Fibroblast of lung (primary cell): ENCODE measurements at regions not wholly inside any gene's neighbourhood (a gene's known extent, or its start where the extent isn't known, plus 50 kb on each side); places are given as distances from the start of the nearest gene placed in this dataset.
"Not testable (repeated sequence)": the region's sequence is repeated elsewhere in the genome, so short reads cannot be mapped to it uniquely, and the experiment has no call there.

Experiments
- DNase-seq, 2 donors: peaks; one replicate each; pipeline versions ENCODE4 v3.0.0 to v3.0.0-alpha.2; 2010; ENCODE audit warnings: low read depth in 2 of 2
- H2AFZ ChIP-seq: 2 replicates; pipeline ENCODE4 v1.5.1; 2012; ENCODE audit warnings: low read length, control low read depth, inconsistent platforms
- H3K27ac ChIP-seq: 2 replicates; pipeline ENCODE4 v1.5.1; 2011; ENCODE audit warnings: low read length, control low read depth; ENCODE audit not compliant: insufficient read depth
- H3K27me3 ChIP-seq: 2 replicates; pipeline ENCODE4 v1.5.1; 2011; ENCODE audit warnings: mild to moderate bottlenecking, low read length; ENCODE audit not compliant: control insufficient read depth, insufficient read depth
- H3K36me3 ChIP-seq: 2 replicates; pipeline ENCODE4 v1.5.1; 2011; ENCODE audit warnings: low read length; ENCODE audit not compliant: control insufficient read depth, insufficient read depth
- H3K4me1 ChIP-seq: 2 replicates; pipeline ENCODE4 v1.5.1; 2011; ENCODE audit warnings: low read length; ENCODE audit not compliant: control insufficient read depth, insufficient read depth; ENCODE audit errors: extremely low read depth
- H3K4me2 ChIP-seq: 2 replicates; pipeline ENCODE4 v1.5.1; 2011; ENCODE audit warnings: low read length, control low read depth; ENCODE audit not compliant: insufficient read depth; ENCODE audit errors: extremely low read depth
- H3K4me3 ChIP-seq, 4 experiments: fragments of 200-600 bp in 1 of 4; sonication (generic) in 1 of 4; replicated peaks in 1 of 4; 2 replicates each; pipeline ENCODE4 v1.5.1; 2011 to 2016; ENCODE audit warnings: low read length in 4 of 4, low read depth in 3 of 4, mild to moderate bottlenecking in 3 of 4, control low read depth in 2 of 4, inconsistent platforms in 1 of 4, mixed read lengths in 1 of 4; ENCODE audit not compliant: insufficient read depth in 1 of 4; ENCODE audit errors: control extremely low read depth in 1 of 4
- H3K79me2 ChIP-seq: 2 replicates; pipeline ENCODE4 v1.5.1; 2012; ENCODE audit warnings: mild to moderate bottlenecking, low read length, inconsistent platforms; ENCODE audit not compliant: control insufficient read depth, insufficient read depth
- H3K9ac ChIP-seq: 2 replicates; pipeline ENCODE4 v1.5.1; 2011; ENCODE audit warnings: mild to moderate bottlenecking, low read length, control low read depth; ENCODE audit not compliant: insufficient read depth
- H3K9me3 ChIP-seq: 2 replicates; pipeline ENCODE4 v1.5.1; 2012; ENCODE audit warnings: low read depth, low read length; ENCODE audit not compliant: control insufficient read depth, insufficient read depth
- H4K20me1 ChIP-seq: 2 replicates; pipeline ENCODE4 v1.5.1; 2011; ENCODE audit warnings: low read length; ENCODE audit not compliant: control insufficient read depth, insufficient read depth; ENCODE audit errors: extremely low read depth
- EZH2 ChIP-seq: IDR thresholded peaks from 2 replicates; pipeline ENCODE4 v1.5.1; 2012; ENCODE audit warnings: low read length, control low read depth, mild to moderate bottlenecking; ENCODE audit errors: missing control alignments
- TF ChIP-seq, protein P1 (sequence below), 2 donors: IDR thresholded peaks in 1 of 2; conservative IDR thresholded peaks in 1 of 2; 1 replicate in 1 of 2; 2 replicates in 1 of 2; pipeline ENCODE4 v1.5.1; 2011 to 2012; ENCODE audit warnings: low read length in 2 of 2, control low read depth in 1 of 2, inconsistent platforms in 1 of 2, low read depth in 1 of 2, mild to moderate bottlenecking in 1 of 2

DNA sequence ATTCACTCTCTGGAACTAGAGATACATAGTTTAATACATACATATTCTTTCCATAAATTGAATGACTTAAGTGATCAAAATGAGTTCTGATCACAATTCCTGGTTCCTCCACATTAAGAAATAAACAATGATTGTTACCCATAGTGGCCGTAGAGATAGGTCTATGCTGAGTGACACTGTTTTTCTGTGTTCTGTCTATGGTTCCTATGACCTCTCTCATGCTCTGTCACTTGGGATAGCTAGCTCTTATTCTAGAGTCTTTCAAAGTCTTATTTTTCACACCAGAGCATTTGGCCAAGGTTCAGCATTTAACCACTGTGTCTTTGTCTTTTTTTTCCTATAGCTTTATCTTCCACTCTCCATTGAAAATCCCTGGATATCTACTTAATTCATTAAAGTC lies 132.4 kb downstream of the GOLGA6L6 start:
- no peaks in the 10 kb centered on the region for H3K36me3 ChIP-seq
- no peaks in the 10 kb centered on the region for H3K9me3 ChIP-seq
- H4K20me1 ChIP-seq, result no peaks in the 10 kb centered on the region
- H3K4me2 ChIP-seq, result no peak overlapping the region
- no peak overlapping the region for H3K4me3 ChIP-seq
- no peak overlapping the region for H2AFZ ChIP-seq
- H3K79me2 ChIP-seq, result no peaks in the 10 kb centered on the region
- no peak for TF ChIP-seq EZH2
- TF ChIP-seq, protein P1, sequence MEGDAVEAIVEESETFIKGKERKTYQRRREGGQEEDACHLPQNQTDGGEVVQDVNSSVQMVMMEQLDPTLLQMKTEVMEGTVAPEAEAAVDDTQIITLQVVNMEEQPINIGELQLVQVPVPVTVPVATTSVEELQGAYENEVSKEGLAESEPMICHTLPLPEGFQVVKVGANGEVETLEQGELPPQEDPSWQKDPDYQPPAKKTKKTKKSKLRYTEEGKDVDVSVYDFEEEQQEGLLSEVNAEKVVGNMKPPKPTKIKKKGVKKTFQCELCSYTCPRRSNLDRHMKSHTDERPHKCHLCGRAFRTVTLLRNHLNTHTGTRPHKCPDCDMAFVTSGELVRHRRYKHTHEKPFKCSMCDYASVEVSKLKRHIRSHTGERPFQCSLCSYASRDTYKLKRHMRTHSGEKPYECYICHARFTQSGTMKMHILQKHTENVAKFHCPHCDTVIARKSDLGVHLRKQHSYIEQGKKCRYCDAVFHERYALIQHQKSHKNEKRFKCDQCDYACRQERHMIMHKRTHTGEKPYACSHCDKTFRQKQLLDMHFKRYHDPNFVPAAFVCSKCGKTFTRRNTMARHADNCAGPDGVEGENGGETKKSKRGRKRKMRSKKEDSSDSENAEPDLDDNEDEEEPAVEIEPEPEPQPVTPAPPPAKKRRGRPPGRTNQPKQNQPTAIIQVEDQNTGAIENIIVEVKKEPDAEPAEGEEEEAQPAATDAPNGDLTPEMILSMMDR (conservative IDR thresholded peaks at IDR 0.05 in 1 of 2, IDR thresholded peaks at IDR 0.05 in 1 of 2; ENCODE audit: low read depth in 1 of 2, low read length in 2 of 2), result no peak
- H3K27ac ChIP-seq, result no peak overlapping the region
- H3K4me1 ChIP-seq, result no peaks in the 10 kb centered on the region
- H3K27me3 ChIP-seq, result no peaks in the 10 kb centered on the region
- no peak overlapping the region for H3K9ac ChIP-seq
- DNase-seq, result no peak

DNA sequence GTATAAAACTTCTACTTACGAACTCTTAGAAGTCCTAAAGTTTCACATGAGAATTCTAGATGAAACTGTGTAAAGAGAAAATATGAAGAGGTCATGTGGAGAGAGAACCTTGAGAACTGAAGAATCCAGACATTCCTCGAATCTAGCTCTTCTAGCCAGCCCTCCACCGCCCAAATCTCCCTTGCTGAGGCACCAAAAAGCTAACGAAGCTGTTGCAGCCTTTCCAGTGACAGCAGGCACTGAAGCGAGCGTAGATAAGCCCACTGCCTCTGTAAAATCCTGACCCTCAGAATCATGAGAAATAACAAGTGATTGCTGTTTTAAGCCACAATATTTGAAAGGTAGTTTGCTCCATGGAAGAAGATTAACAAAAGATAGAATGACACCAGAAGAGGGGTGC lies 134.0 kb downstream of the GOLGA6L6 start:
- Histone ChIP-seq H3K4me3 (no peak overlapping the region), H3K9ac (no peak overlapping the region), H4K20me1 (no peaks in the 10 kb centered on the region), H3K36me3 (no peaks in the 10 kb centered on the region), H2AFZ (no peak overlapping the region), H3K27ac (no peak overlapping the region), H3K9me3 (no peaks in the 10 kb centered on the region), H3K27me3 (no peaks in the 10 kb centered on the region), H3K79me2 (no peaks in the 10 kb centered on the region), H3K4me1 (no peaks in the 10 kb centered on the region), H3K4me2 (no peak overlapping the region)
- no peak for DNase-seq
- TF ChIP-seq EZH2, result no peak
- TF ChIP-seq, protein P1 (conservative IDR thresholded peaks at IDR 0.05 in 1 of 2, IDR thresholded peaks at IDR 0.05 in 1 of 2; ENCODE audit: low read depth in 1 of 2, low read length in 2 of 2), result no peak

DNA sequence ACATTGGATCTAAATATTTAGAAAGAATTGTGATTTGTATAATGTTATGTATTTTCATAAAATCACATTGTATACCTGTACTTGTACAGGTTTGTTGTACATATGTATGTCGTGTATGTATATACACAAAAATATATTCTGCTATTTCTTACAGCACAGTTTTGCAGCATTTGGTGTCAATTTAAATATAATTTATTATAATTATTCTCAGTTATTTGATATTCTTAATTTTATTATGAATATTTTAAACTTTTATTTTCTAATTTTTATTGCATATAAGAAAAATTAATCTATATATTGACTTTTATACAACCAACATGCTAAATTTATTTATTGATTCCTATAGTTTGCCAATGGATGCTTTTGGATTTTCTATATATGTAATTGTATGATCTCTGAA lies 137.0 kb downstream of the GOLGA6L6 start:
- DNase-seq, H3K4me3 ChIP-seq, H3K27me3 ChIP-seq, H3K9ac ChIP-seq, H3K4me1 ChIP-seq, H4K20me1 ChIP-seq, H2AFZ ChIP-seq, H3K36me3 ChIP-seq, H3K79me2 ChIP-seq, H3K9me3 ChIP-seq, H3K27ac ChIP-seq, H3K4me2 ChIP-seq: not testable (repeated sequence)

DNA sequence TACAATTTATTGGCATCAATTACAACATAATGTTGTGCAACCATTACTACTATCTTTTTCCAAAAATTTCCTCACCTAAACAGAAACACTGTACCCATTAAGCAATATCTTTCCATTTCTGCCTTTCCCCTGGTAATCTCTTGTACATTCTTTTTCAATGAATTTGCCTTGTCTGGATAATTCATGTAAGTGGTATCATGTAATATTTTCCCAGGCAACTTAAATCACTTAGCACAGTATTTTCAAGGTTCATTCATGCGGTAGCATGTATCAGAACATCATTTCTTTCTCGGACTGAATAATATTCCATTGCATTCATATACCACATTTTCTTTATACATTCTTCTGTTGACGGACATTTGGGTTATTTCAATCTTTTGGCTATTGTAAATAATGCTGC lies 139.0 kb downstream of the GOLGA6L6 start:
- not testable (repeated sequence) for H3K9me3 ChIP-seq, H3K79me2 ChIP-seq, H3K4me2 ChIP-seq, H3K4me1 ChIP-seq, H3K36me3 ChIP-seq, H3K27ac ChIP-seq, H2AFZ ChIP-seq, H3K4me3 ChIP-seq, H3K27me3 ChIP-seq, H3K9ac ChIP-seq, DNase-seq, H4K20me1 ChIP-seq

DNA sequence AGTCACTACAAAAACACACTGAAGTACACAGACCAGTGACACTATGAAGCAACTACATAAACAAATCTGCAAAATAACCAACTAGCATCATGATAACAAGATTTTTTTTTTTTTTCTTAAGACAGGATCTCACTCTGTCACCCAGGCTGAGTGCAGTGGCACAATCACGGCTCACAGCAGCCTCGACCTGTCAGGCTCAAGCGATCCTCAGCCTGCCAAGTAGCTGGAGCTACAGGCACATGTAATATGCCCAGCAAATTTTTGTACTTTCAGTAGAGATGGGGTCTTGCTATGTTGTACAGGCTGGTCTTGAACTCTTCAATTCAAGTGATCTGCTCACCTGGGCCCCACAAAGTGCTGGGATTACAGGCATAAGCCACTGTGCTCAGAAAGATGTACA lies 140.5 kb downstream of the GOLGA6L6 start:
- H3K9ac ChIP-seq, H4K20me1 ChIP-seq, H3K79me2 ChIP-seq, H3K36me3 ChIP-seq, H3K27me3 ChIP-seq, H3K4me3 ChIP-seq, H3K4me2 ChIP-seq, H3K27ac ChIP-seq, DNase-seq, H2AFZ ChIP-seq, H3K9me3 ChIP-seq, H3K4me1 ChIP-seq: not testable (repeated sequence)

DNA sequence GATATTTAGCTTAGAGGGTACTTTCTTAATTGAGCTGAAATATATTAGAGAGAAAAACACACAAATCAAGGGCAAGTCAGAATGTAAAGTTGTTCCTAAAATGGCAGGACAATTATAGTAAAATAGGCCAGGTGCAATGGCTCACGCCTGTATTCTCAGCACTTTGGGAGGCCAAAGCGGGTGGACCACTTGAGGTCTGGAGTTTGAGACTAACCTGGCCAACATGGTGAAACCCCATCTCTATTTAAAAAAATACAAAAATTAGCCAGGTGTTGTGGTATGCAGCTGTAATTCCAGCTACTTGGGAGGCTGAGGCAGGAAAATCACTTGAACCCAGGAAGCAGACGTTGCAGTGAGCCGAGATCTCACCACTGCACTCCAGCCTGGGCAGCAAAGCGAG lies 142.9 kb downstream of the GOLGA6L6 start:
- H3K9ac ChIP-seq, H3K27me3 ChIP-seq, H3K36me3 ChIP-seq: not testable (repeated sequence)

More for the DNA sequence above, 142.9 kb downstream of the GOLGA6L6 start:
- not testable (repeated sequence) for DNase-seq, H3K4me3 ChIP-seq, H2AFZ ChIP-seq, H3K9me3 ChIP-seq, H3K27ac ChIP-seq, H3K4me2 ChIP-seq, H3K79me2 ChIP-seq, H3K4me1 ChIP-seq, H4K20me1 ChIP-seq
